ENCODE measurements at regions not wholly inside any gene's neighbourhood (a gene's known extent, or its start where the extent isn't known, plus 50 kb on each side); places are given as distances from the start of the nearest gene placed in this dataset.

- Histone ChIP-seq H3K27ac (no peak overlapping the region), H3K4me1 (no peaks in the 10 kb centered on the region), H3K27me3 (no peaks in the 10 kb centered on the region), H3K9me3 (no peaks in the 10 kb centered on the region), H3K36me3 (no peaks in the 10 kb centered on the region), H3K4me3 (no peak overlapping the region)
- TF ChIP-seq, protein P1, sequence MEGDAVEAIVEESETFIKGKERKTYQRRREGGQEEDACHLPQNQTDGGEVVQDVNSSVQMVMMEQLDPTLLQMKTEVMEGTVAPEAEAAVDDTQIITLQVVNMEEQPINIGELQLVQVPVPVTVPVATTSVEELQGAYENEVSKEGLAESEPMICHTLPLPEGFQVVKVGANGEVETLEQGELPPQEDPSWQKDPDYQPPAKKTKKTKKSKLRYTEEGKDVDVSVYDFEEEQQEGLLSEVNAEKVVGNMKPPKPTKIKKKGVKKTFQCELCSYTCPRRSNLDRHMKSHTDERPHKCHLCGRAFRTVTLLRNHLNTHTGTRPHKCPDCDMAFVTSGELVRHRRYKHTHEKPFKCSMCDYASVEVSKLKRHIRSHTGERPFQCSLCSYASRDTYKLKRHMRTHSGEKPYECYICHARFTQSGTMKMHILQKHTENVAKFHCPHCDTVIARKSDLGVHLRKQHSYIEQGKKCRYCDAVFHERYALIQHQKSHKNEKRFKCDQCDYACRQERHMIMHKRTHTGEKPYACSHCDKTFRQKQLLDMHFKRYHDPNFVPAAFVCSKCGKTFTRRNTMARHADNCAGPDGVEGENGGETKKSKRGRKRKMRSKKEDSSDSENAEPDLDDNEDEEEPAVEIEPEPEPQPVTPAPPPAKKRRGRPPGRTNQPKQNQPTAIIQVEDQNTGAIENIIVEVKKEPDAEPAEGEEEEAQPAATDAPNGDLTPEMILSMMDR (IDR thresholded peaks at IDR 0.05): no peak
- WGBS, 2 donors: 39 to 40% methylated on average over 15 of the region's 15 CpGs
- intact Hi-C loops (cut with DNase I): no loop called here
- ATAC-seq: no peak
- DNase-seq: no peak
- no peak for FAIRE-seq
Measured at GRCh38 chr16:5323284-5324141, 225.9 kb upstream of the EEF2KMT start.

GRCh38 chr16:5321930-5322329 is 224.3 kb upstream of the EEF2KMT start:
- TF ChIP-seq, protein P1 (IDR thresholded peaks at IDR 0.05): no peak
- FAIRE-seq: no peak

DNA sequence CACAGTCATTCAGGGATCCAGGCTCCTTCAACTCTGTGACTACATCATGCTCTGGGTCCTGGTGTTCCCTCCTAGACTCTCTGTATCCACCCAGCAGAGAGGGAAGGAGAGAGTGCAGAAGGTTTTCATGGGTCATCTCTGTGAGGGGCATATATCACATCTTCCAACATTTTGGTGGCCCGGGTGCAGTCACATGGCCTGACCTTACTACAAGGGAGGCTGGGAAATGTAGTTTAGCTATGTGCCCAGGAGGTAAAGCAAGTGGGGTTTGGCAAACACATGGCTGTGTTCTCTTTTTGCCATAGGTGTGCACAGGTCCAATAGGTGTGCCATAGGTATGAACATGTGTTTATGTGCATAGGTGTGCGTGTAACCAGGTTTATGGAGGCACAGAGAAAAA is 222.2 kb upstream of the EEF2KMT start:
- Histone ChIP-seq H3K4me1 (no peaks in the 10 kb centered on the region), H3K27ac (no peak overlapping the region), H3K36me3 (no peaks in the 10 kb centered on the region), H3K9me3 (no peaks in the 10 kb centered on the region), H3K27me3 (no peaks in the 10 kb centered on the region), H3K4me3 (no peak overlapping the region)
- FAIRE-seq (no peak), ATAC-seq (no peak), DNase-seq (no peak)
- TF ChIP-seq, protein P1 (IDR thresholded peaks at IDR 0.05): no peak
- WGBS, 2 donors: 68 to 82% methylated on average over 2 of the region's 2 CpGs
- intact Hi-C loops (cut with DNase I): no loop called here

More at GRCh38 chr16:5321930-5322329, 224.3 kb upstream of the EEF2KMT start:
- DNase-seq (no peak), ATAC-seq (no peak)
- no peaks in the 10 kb centered on the region for H3K36me3 ChIP-seq
- 43 to 47% methylated on average over 4 of the region's 4 CpGs for WGBS, 2 donors
- H3K27me3 ChIP-seq: no peaks in the 10 kb centered on the region
- H3K9me3 ChIP-seq: no peaks in the 10 kb centered on the region
- H3K4me3 ChIP-seq: no peak overlapping the region
- no peaks in the 10 kb centered on the region for H3K4me1 ChIP-seq
- intact Hi-C loops (cut with DNase I): no loop called here
- no peak overlapping the region for H3K27ac ChIP-seq

- Histone ChIP-seq H3K27ac (no peak overlapping the region), H3K4me1 (no peaks in the 10 kb centered on the region), H3K36me3 (no peaks in the 10 kb centered on the region), H3K27me3 (no peaks in the 10 kb centered on the region), H3K4me3 (no peak overlapping the region), H3K9me3 (no peaks in the 10 kb centered on the region)
- no peak for FAIRE-seq
- WGBS, 2 donors: 47 to 56% methylated on average over 5 of the region's 5 CpGs
- DNase-seq: no peak
- intact Hi-C loops (cut with DNase I): no loop called here
- no peak for ATAC-seq
- TF ChIP-seq, protein P1 (IDR thresholded peaks at IDR 0.05): no peak
Measured at GRCh38 chr16:5315914-5316313, 218.3 kb upstream of the EEF2KMT start.

DNA sequence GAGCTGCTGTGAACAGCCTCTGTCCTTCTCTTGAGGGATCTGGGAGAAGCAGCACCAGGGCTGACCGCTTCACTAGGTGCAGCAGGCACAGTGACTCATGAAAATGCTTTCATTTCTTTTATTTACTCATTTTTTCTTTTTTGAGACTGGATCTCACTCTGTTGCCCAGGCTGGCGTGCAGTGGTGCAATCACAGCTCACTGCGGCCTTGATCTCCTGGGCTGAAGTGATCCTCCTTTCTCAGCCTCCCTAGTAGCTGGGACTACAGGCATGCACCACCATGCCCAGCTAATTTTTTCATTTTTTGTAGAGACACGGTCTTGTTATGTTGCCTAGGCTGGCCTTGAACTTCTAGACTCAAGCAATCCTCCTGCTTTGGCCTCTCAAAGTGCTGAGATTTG is 216.8 kb upstream of the EEF2KMT start:
- TF ChIP-seq, protein P1 (IDR thresholded peaks at IDR 0.05): no peak
- Histone ChIP-seq H3K27ac (no peak overlapping the region), H3K36me3 (no peaks in the 10 kb centered on the region), H3K4me1 (no peaks in the 10 kb centered on the region), H3K9me3 (no peaks in the 10 kb centered on the region), H3K27me3 (no peaks in the 10 kb centered on the region), H3K4me3 (no peak overlapping the region)
- intact Hi-C loops (cut with DNase I): no loop called here
- WGBS, 2 donors: 52 to 59% methylated on average over 4 of the region's 4 CpGs
- DNase-seq (no peak), ATAC-seq (no peak), FAIRE-seq (no peak)
